ENCODE measurements at regions not wholly inside any gene's neighbourhood (a gene's known extent, or its start where the extent isn't known, plus 50 kb on each side); places are given as distances from the start of the nearest gene placed in this dataset.

GRCh38 chr6:100311707-100312251, 152.9 kb downstream of the SIM1 start:
- TF ChIP-seq CTCF (conservative IDR thresholded peaks at IDR 0.05) (no peak), EZH2 (IDR thresholded peaks at IDR 0.05; ENCODE audit: low read depth) (no peak)
